ENCODE measurements at regions not wholly inside any gene's neighbourhood (a gene's known extent, or its start where the extent isn't known, plus 50 kb on each side); places are given as distances from the start of the nearest gene placed in this dataset.

GRCh38 chr11:43576320-43576802, 104.2 kb upstream of the HSD17B12 start:
- no peak for DNase-seq

GRCh38 chr11:43576803-43577521, 103.6 kb upstream of the HSD17B12 start:
- peak in 1 of 2 experiments; percentile 3 for DNase-seq

- no peak for DNase-seq
Measured at GRCh38 chr11:43577566-43578264, 102.8 kb upstream of the HSD17B12 start.

DNA sequence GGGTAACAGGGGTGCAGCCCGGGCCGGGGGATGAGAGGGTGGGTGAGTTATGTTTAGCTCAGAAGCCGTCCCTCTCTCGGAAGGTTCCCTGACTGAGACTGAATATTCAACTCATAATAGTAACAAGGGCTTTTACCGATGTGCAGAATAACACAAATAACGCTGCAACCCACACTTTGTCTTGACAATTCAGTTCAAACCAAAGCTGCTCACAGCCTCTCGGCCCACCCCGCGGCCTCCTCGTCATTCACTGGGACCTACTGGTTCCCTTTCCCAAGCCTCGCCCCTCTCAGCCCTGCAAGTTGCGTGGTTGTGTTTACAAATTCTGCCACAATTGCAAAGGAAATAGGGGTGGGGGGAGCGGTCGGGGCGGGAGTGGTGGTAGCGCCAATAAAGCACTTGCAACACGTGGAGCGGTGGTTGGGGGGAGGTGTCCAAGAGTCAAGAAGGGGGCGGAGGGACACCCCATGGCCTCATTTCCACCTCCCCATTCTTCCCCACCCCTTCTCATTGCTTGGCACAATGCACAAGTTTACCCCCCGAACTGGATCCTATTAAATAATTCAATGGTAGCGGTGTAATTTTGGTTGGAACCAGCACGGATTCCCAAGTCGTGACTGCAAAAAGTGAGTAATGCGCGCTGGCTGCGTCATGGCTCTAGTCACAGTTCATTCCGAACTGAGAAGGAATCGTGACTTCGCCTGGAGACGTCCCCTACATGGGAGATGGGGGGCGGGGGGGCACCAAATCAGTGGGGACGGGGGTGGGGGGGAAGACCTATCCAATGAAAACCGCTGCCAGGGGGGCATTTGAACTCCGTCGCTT, 102.0 kb upstream of the HSD17B12 start:
- no peak for DNase-seq

GRCh38 chr11:43579171-43579918, 101.2 kb upstream of the HSD17B12 start:
- no peak for DNase-seq

DNA sequence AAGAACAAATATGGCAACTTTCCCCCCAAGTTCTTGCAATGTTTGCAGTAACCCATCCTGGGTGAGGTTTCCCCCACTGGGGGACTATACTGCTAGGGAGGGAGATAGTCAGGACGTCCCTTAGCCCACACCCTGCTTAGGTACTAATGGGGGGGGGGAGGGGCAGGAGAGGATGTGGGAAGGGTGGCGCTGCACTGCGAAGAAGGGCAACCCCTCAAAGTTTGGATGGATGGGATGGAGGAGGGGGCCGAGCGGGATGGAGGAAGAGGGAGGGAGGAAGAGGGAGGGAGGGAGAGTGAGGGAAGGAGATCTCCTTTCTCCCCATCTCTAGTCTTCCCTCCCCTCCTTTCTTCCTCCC, 100.6 kb upstream of the HSD17B12 start:
- no peak for DNase-seq

DNA sequence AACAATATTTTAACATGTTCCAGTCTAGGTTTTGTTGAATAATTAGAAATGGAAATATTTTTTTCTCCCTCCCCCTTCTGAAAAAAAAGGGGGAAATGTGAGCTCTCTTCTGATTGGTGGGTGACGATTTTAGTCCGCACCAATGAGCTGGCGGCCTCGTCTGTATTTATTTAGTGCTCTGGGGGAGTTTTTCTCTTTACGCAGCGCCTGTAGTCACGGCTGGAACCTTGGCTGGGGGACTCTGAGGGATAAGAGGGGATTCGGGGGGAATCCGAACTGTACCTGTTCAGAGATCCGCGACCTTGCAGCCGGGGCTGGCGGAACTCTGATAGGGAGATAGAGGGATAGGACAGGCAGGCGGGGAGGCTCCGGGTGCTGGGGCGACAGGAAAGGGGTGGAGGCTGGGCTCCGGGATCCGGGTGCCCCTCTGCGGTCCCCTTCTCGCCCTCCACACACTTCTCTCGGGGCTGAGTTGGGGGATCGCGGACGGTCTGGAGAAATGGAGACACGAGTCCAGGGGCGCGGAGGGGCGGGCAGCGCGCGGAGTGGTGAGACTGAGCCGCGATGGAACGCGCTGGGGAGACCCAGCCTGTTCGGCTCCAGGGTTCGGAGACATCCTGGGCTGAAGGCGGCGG, 99.7 kb upstream of the HSD17B12 start:
- DNase-seq: peak in 1 of 2 experiments; percentile 16

- DNase-seq: no peak
Measured at GRCh38 chr11:43581370-43582023, 99.0 kb upstream of the HSD17B12 start.

DNA sequence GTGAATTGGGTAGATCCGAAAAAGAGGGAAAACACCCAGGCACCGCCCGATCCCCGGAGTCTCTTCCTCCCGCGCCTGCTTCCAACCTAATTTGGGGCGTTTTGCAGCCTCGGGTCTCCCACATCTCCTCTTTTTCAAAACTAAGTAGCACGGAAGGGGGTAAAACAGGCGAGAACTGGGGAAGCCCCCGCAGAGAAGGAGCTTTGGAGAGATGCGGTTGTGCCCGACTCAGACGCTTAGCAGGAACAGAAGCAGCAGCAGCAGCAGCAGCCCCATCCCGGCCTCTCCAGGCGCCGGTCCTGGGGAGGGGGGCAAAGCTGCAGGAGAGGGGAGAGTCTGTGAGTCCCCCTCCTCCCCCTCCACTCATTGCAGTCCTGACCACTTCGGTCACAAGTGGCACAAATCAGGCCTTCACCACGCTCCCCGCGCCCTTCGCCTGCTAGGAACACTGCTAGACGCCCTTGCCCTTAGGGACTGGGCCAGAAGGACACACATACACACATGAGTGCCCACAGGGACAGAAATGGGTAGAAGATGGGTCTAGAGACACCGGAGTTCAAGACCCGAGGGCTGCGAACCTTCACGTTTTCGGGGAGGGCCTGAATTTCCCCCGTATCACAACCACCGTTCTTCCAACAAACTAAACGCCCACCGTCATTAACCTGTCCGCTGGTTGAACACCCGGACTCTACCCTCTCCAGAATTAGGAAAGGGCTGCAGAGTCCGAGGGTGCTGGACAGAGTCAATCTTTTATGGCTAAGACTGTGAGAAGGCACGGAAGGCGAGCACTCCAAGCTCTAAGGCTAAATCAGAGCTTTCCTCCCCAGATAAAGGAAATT, 98.3 kb upstream of the HSD17B12 start:
- DNase-seq: no peak

DNA sequence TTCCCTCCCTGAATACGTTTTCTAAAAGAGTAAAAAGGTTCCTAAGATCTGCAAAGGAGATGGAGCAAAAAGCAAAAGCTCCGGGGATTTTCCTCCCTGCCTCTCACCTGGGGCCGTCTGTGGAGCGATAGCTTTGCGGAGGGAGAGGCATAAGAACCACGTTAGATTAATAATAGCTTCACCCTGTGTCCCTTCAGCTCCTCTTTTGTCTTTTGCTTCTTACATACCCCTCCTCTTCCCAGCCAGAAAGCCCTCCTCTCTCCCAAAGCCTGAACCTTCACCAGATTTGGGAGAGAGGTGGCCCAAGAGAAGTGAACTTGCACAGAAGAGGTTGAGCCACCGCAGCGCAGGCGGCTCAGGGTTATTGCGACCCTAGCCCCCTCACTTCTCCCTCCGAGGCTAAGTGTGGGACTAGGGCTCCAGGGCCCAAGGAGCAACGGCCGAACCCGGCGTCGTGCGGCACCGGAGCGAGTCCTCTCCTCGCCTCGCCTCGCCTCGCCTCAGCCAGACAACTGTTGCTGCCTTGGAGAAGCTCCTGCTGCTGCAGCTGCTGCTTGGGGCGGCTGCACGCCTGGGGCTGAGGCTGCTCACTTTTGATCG, 97.6 kb upstream of the HSD17B12 start:
- no peak for DNase-seq

GRCh38 chr11:43583548-43583947, 97.0 kb upstream of the HSD17B12 start:
- DNase-seq: no peak

DNA sequence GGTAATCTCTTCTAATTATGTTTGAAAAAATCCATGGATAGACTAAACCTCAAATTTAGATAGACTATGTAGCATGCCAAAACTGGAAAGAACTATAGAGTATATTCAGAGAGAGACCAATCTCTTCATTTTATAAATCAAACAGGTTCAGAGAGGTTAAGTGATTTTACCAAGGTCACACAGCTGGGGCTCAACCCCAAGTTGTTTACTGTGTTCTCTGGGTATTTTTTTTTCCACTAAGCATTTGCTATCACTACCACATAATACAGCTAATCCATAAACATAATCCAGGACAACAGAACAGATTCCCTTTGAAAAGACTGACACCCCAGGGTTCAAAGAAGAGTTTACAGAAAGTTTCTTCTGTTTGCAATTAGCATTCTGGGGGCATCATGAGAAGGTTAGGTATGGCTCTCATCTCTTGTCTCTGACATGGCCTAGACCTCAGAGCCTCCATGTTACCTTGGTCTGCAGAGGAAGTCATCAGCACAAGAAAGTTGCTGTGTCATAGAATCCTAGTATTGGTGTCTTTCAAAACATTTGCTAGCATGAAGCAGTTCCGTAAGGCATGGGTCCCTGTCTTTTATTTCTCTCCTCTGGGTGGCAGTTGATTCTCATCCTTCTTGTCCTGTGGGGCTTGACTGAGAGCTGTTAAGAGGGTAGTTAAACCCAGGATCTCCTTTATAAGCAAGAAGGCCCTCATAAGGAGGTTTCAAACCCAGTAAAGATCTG, 94.5 kb upstream of the HSD17B12 start:
- no peak for DNase-seq

GRCh38 chr11:43589601-43590250, 90.8 kb upstream of the HSD17B12 start:
- DNase-seq: no peak

DNA sequence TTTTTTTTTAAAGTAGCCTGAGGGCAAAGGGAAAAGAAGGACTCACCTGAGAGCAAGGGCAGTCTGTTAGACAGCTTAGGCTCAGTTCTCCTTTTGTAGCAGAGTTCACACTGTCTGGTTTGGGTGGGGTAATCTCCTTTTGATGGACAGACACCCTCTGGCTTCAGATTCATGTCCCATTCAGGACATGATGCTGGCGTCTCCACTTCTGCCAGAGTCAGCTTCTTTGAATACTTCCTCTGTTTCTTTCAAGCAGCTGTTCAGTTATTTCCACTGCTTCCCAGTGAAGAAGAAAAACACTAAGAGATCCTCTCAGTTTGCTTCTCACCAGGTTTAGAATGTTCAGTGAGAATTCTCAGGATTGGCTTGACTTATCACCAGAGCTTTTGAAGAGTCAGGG, 79.0 kb upstream of the HSD17B12 start:
- no peak for DNase-seq

- no peak for DNase-seq
Measured at GRCh38 chr11:43602670-43603069, 77.9 kb upstream of the HSD17B12 start.

DNA sequence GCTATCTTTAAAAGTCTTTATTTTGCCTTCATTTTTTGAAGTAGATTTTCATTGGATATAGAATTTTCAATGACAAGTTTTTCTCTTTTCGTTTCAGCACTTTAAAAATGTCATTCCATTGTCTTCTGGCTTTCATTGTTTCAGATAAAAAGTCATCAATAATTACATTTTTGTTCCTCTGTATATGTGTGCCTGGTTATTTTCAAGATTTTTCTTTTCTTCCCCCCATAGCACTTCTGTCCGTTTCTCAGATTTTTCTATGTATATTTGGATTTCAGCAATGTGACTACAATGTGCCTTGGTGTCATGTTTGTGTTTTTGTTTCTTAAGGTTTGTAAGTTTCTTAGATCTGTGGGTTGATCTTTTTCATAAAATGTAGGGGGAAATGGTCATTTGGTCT, 66.3 kb upstream of the HSD17B12 start:
- DNase-seq: no peak

DNA sequence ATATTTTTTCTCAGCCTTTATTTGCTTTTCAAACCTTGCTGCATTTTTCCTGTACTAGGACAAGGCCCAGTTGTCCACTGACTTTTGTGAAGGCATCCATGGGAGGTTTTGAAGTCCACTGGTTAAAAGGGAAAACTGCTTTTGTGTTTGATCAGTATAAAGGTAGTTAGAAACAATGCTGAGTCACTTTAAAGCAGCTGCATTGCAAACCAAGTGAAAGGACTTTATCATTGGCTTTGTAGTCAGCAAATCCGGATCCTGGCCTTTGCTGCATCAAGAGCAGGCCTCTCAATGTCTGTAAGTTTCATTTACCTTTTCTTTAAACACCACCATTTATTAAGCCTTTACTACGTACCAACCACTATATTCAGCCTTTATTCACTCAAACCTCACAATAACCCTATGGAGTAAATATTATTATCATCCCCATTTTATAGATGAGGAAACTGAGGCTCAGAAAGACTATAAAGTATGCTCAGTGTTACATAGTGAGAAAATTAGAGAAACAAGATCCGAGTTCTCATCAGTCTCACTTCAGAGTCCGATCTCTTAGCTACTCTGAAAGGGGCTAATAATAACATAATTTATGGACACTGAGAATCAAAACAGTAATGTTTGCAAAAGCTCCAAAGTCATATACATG, 60.6 kb upstream of the HSD17B12 start:
- no peak for DNase-seq

DNA sequence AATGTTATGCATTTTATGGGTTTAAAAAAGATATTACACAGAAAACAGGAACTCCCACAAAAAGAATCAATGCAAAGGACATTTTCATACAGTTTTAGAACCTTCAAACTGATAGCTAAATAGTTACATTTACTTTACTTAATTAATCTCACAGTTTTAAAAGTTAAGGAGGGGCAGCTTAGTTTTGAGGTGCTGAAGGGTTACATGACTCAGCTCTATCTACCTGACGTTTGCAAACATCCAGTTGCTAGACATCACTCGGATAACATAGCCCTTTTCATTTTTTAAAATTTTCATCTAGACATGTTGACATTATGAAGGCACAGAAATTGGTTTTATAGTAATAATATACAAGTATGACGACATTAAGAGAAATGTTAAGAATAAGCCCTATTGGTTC, 53.7 kb upstream of the HSD17B12 start:
- DNase-seq: no peak
